B cell (primary cell): ENCODE measurements at regions not wholly inside any gene's neighbourhood (a gene's known extent, or its start where the extent isn't known, plus 50 kb on each side); places are given as distances from the start of the nearest gene placed in this dataset.

Experiments used
- ATAC-seq: fragments of 200-7000 bp; cut with Tn5 transposase; one replicate; pipeline ENCODE4 v1.10.0; 2021; ENCODE audit warnings: low read depth, mild to moderate bottlenecking, moderate number of reproducible peaks, moderate library complexity
- CTCF ChIA-PET: fragments of 350-600 bp; sonication (Branson Sonifier 250); formaldehyde crosslinking; loops from one replicate; lab custom pipeline; 2021; ENCODE audit warnings: antibody characterized with exemption, inconsistent platforms; lab: Charles Lee
- POLR2A ChIA-PET: fragments of 350-600 bp; sonication (Branson Sonifier 250); formaldehyde crosslinking; loops from one replicate; lab custom pipeline; 2021; ENCODE audit warnings: antibody characterized with exemption; lab: Charles Lee
- DNase-seq: peaks from one replicate; pipeline ENCODE4 v3.0.0; 2013
- H2AFZ ChIP-seq: 2 replicates; pipeline ENCODE4 v1.6.1; 2012; ENCODE audit warnings: mild to moderate bottlenecking, low read depth, low read length; ENCODE audit not compliant: insufficient read depth, poor library complexity, severe bottlenecking
- H3K27ac ChIP-seq, 2 donors: 1 replicate in 1 of 2; 2 replicates in 1 of 2; pipeline ENCODE4 v1.5.1; 2012 to 2013; ENCODE audit warnings: low read length in 2 of 2, mild to moderate bottlenecking in 2 of 2, moderate library complexity in 1 of 2
- H3K27me3 ChIP-seq, 4 experiments: fragments of 200-600 bp in 1 of 4; sonication (generic) in 1 of 4; replicated peaks in 1 of 4; 1 replicate in 2 of 4; 2 replicates in 2 of 4; pipeline versions ENCODE4 v1.6.1 to v1.7.0; 2013 to 2016; ENCODE audit warnings: low read length in 3 of 4, mild to moderate bottlenecking in 2 of 4, mixed read lengths in 1 of 4, moderate library complexity in 1 of 4; ENCODE audit not compliant: insufficient read depth in 4 of 4, control insufficient read depth in 3 of 4; ENCODE audit errors: control extremely low read depth in 1 of 4
- H3K36me3 ChIP-seq, 2 experiments: replicated peaks in 1 of 2; 1 replicate in 1 of 2; 2 replicates in 1 of 2; pipeline versions ENCODE4 v1.6.1 to v1.7.1; 2013; ENCODE audit warnings: low read length in 1 of 2; ENCODE audit not compliant: insufficient read depth in 2 of 2, control insufficient read depth in 1 of 2; ENCODE audit errors: control extremely low read depth in 1 of 2, extremely low read depth in 1 of 2
- H3K4me1 ChIP-seq, 2 donors: fragments of 200-600 bp in 1 of 2; sonication (generic) in 1 of 2; 1 replicate in 1 of 2; 2 replicates in 1 of 2; pipeline versions ENCODE4 v1.5.1 to v1.6.1; 2013 to 2017; ENCODE audit warnings: low read length in 2 of 2; ENCODE audit not compliant: control insufficient read depth in 2 of 2, insufficient read depth in 2 of 2
- H3K4me2 ChIP-seq: replicated peaks from 2 replicates; pipeline ENCODE3; 2012; ENCODE audit warnings: mild to moderate bottlenecking, low read depth, low read length; ENCODE audit not compliant: poor library complexity, severe bottlenecking
- H3K4me3 ChIP-seq, 5 experiments: fragments of 200-600 bp in 1 of 5; sonication (generic) in 1 of 5; 1 replicate in 3 of 5; 2 replicates in 2 of 5; pipeline versions ENCODE4 v1.5.1 to v1.7.0; 2011 to 2016; ENCODE audit warnings: low read length in 4 of 5, mild to moderate bottlenecking in 4 of 5, low read depth in 2 of 5, control low read depth in 1 of 5, moderate library complexity in 1 of 5; ENCODE audit not compliant: insufficient read depth in 1 of 5; ENCODE audit errors: control extremely low read depth in 1 of 5, extremely low read depth in 1 of 5
- H3K79me2 ChIP-seq: fragments of 200-600 bp; sonication (generic); one replicate; pipeline ENCODE4 v1.6.0; 2016; ENCODE audit warnings: low read length; ENCODE audit not compliant: control insufficient read depth, insufficient read depth
- H3K9ac ChIP-seq: fragments of 200-600 bp; sonication (generic); 2 replicates; pipeline ENCODE4 v1.6.1; 2017; ENCODE audit warnings: mild to moderate bottlenecking, low read length, moderate library complexity
- H3K9me3 ChIP-seq, 3 donors: one replicate each; pipeline versions ENCODE4 v1.6.1 to v1.7.1; 2013; ENCODE audit warnings: low read length in 2 of 3; ENCODE audit not compliant: control insufficient read depth in 2 of 3, insufficient read depth in 1 of 3; ENCODE audit errors: control extremely low read depth in 1 of 3
- H4K20me1 ChIP-seq: 2 replicates; pipeline ENCODE4 v1.6.0; 2012; ENCODE audit warnings: mild to moderate bottlenecking, low read length; ENCODE audit not compliant: insufficient read depth, control insufficient read depth, poor library complexity, severe bottlenecking
- H3K27ac Mint-ChIP-seq: one replicate; pipeline ENCODE4 v1.8.0; 2021; ENCODE audit warnings: mixed read lengths
- H3K27me3 Mint-ChIP-seq: one replicate; pipeline ENCODE4 v1.8.0; 2021; ENCODE audit warnings: mixed read lengths
- H3K4me1 Mint-ChIP-seq: one replicate; pipeline ENCODE4 v1.8.0; 2021; ENCODE audit warnings: mixed read lengths
- H3K4me3 Mint-ChIP-seq: one replicate; pipeline ENCODE4 v1.8.0; 2021; ENCODE audit warnings: mixed read lengths
- H3K9me3 Mint-ChIP-seq: one replicate; pipeline ENCODE4 v1.8.0; 2022; ENCODE audit warnings: mixed read lengths; ENCODE audit not compliant: insufficient read depth
- EZH2 ChIP-seq: IDR thresholded peaks from 2 replicates; pipeline ENCODE4 v1.6.1; 2012; ENCODE audit warnings: borderline replicate concordance, low read depth, mild to moderate bottlenecking, moderate library complexity, low read length; ENCODE audit not compliant: insufficient read depth, poor library complexity, severe bottlenecking
- WGBS: methylation state at CpG from one replicate; pipeline ENCODE4 v1.1.5; 2013; ENCODE audit warnings: missing lambda C conversion rate; ENCODE audit not compliant: insufficient coverage; 5-methylcytosine and 5-hydroxymethylcytosine counted together
- intact Hi-C: fragments of 100-400 bp; cut with micrococcal nuclease; formaldehyde crosslinking; loops from one replicate; pipeline ENCODE4 v1.10.0; 2022
- TF ChIP-seq, protein P1 (sequence below): fragments of 200-600 bp; IDR thresholded peaks from one replicate; pipeline ENCODE4 v1.8.0; 2022; ENCODE audit warnings: antibody characterized with exemption, mild to moderate bottlenecking

DNA sequence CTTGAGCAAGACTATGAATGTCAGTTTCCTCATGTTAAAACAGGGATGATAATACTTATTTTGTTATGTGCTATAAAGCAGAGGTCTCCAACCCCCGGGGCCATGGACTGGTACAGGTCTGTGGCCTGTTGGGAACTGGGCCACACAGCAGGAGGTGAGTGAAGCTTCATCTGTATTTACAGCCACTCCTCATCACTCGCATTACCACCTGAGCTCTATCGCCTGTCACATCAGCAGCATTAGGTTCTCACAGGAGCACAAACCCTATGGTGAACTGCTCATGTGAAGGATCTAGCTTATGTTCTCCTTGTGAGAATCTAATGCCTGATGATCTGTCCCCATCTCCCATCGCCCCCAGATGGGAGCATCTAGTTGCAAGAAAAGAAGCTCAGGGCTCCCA, 365.3 kb upstream of the SMIM30 start:
- no peak overlapping the region for H3K27ac ChIP-seq

DNA sequence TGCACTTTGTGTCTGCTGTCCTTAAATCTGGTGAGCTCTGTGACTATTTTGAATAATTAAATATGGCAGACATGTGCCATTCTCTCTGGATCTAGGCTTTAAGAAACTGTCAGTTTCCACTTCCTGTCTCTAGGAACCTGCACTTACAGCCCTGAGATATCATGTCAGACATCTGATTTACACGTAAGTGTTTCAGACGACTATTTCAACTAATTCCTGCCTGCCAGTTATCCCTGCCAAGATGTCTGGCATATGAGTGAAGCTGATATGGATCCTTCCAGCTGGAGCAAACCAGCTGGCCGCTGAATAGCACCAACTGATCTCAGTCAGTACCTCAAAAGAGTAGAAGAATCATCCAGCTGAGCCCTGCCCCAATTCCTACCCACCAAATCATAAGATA, 362.2 kb upstream of the SMIM30 start:
- no peaks in the 10 kb centered on the region for H3K27me3 ChIP-seq
- TF ChIP-seq, protein P1, sequence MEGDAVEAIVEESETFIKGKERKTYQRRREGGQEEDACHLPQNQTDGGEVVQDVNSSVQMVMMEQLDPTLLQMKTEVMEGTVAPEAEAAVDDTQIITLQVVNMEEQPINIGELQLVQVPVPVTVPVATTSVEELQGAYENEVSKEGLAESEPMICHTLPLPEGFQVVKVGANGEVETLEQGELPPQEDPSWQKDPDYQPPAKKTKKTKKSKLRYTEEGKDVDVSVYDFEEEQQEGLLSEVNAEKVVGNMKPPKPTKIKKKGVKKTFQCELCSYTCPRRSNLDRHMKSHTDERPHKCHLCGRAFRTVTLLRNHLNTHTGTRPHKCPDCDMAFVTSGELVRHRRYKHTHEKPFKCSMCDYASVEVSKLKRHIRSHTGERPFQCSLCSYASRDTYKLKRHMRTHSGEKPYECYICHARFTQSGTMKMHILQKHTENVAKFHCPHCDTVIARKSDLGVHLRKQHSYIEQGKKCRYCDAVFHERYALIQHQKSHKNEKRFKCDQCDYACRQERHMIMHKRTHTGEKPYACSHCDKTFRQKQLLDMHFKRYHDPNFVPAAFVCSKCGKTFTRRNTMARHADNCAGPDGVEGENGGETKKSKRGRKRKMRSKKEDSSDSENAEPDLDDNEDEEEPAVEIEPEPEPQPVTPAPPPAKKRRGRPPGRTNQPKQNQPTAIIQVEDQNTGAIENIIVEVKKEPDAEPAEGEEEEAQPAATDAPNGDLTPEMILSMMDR = no peak
- TF ChIP-seq EZH2 = no peak
- Mint-ChIP-seq H3K4me1 (no peaks in the 10 kb centered on the region), H3K4me3 (no peak overlapping the region), H3K27me3 (no peaks in the 10 kb centered on the region), H3K27ac (no peak overlapping the region), H3K9me3 (peaks cover 5% of the 10 kb centered on the region)
- WGBS = 79% methylated on average over 2 of the region's 3 CpGs
- intact Hi-C loops = no loop called here
- H3K79me2 ChIP-seq = no peaks in the 10 kb centered on the region
- H3K27ac ChIP-seq = no peak overlapping the region
- H4K20me1 ChIP-seq = no peaks in the 10 kb centered on the region
- POLR2A ChIA-PET = no interaction called here
- no peak overlapping the region for H3K4me3 ChIP-seq
- H3K9me3 ChIP-seq = peaks cover 0 to 5% (median 0%) of the 10 kb centered on the region in 3 donors
- H3K4me1 ChIP-seq = no peaks in the 10 kb centered on the region
- H3K36me3 ChIP-seq = no peaks in the 10 kb centered on the region
- no peak overlapping the region for H3K9ac ChIP-seq
- no peak overlapping the region for H2AFZ ChIP-seq
- CTCF ChIA-PET = no interaction called here
- ATAC-seq (no peak), DNase-seq (no peak)
- H3K4me2 ChIP-seq = no peak overlapping the region

More for the DNA sequence above, 365.3 kb upstream of the SMIM30 start:
- ChIA-PET POLR2A (no interaction called here), CTCF (no interaction called here)
- Histone ChIP-seq H3K4me2 (no peak overlapping the region), H3K4me3 (no peak overlapping the region), H3K36me3 (no peaks in the 10 kb centered on the region), H3K27me3 (no peaks in the 10 kb centered on the region), H4K20me1 (no peaks in the 10 kb centered on the region), H3K9me3 (peaks cover 0 to 12% (median 0%) of the 10 kb centered on the region in 3 donors), H3K79me2 (no peaks in the 10 kb centered on the region), H3K4me1 (no peaks in the 10 kb centered on the region), H3K9ac (no peak overlapping the region), H2AFZ (no peak overlapping the region)
- H3K27ac Mint-ChIP-seq = no peak overlapping the region
- intact Hi-C loops = no loop called here
- DNase-seq (no peak), ATAC-seq (no peak)
- WGBS = 94% methylated on average over 3 of the region's 4 CpGs
- H3K4me3 Mint-ChIP-seq = no peak overlapping the region
- TF ChIP-seq EZH2 = no peak
- TF ChIP-seq, protein P1 = no peak
- peaks cover 8% of the 10 kb centered on the region for H3K9me3 Mint-ChIP-seq
- no peaks in the 10 kb centered on the region for H3K4me1 Mint-ChIP-seq
- no peaks in the 10 kb centered on the region for H3K27me3 Mint-ChIP-seq
